RKO (cell line): ENCODE measurements at regions not wholly inside any gene's neighbourhood (a gene's known extent, or its start where the extent isn't known, plus 50 kb on each side); places are given as distances from the start of the nearest gene placed in this dataset.

Source experiments
- DNase-seq: peaks from one replicate; pipeline ENCODE4 v3.0.0-alpha.2; 2016; ENCODE audit warnings: low spot score

DNA sequence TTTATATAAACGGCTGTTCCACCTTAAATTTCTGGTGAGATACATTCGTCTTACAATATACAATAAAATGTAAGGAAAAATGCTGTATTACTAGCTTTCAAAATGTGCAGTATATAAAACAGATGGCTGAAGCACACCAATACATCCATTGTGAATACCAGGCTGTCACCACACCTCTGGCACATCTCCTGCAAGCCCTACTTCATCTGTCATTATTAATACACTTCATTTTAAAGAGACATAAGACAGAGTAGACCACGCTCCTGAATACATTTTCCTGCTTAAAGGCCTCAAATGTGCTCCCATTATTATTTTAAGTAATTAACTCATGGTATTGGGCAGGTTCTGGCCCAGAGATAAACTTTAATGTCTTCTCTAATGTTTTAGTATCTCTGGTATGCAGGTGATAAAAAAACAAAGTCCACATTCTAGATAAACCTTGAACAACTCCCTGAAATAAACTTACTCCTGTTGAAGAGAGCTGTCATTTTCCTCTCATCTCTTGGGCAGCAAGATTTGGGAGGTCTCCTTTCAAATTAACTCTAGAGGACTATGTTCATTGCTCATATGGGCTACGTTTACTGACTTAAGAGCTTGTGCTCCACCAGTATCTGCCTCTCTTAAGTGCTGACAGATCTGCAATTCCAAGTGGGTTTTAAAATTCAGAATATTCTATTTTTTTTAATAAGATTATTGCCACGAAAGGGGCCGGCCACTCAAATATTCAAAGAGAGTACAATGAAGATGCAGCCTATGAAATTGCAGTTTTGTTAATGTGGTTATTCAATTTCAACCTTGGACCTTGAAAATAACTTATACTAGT, 396.5 kb upstream of the SEMA3D start:
- DNase-seq, result no peak

DNA sequence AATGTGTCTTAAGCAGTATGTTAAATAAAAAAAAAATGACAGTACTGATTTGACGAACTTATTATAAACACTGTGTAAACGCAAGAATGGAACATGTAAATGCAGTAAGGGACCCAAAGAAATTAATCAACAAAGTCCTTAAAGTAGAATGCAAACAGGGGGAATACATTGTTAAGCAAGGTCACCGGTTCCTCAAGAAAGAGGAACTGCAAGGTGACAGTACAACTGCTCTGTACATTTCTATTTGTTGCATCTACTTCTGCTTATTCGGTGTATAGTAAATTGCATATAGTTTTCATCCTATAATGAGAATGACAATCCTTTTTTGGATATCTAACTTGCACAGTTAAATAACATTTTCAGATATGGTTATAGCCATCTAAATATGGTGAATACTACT, 387.0 kb upstream of the SEMA3D start:
- no peak for DNase-seq

DNA sequence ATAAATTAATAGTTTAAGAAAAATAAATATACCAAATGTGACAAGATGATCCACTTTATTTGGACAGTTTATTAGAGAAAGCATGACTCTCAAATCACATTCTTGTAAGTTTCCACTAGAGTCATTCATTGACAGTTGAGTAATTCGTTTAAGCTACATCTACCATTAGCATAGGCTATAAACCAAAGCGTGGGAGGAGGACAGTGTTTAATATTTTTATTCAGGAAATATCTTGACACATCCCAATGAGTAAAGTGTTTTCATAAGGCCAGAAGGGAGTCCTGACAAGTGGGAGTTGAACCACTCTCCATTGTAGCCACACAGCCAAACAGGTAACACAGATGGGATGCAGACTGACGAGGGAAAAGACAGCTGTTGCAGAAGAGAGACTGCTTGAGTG, 386.5 kb upstream of the SEMA3D start:
- no peak for DNase-seq

DNA sequence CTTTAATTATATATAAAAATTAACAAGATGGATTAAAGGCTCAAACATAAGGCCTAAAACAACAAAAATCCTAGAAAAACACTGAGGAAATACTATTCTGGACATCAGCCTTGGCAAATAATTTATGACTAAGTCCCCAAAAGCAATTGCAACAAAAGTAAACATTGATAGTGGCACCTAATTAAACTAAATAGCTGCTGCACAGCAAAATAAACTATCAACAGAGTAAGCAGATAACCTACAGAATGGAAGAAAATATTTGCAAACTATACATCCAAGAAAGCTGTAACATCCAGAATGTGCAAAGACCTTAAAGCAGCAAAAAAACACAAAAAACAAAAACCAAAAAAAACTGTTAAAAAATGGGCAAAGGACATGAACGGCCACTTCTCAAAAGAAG, 384.0 kb upstream of the SEMA3D start:
- DNase-seq, result no peak

DNA sequence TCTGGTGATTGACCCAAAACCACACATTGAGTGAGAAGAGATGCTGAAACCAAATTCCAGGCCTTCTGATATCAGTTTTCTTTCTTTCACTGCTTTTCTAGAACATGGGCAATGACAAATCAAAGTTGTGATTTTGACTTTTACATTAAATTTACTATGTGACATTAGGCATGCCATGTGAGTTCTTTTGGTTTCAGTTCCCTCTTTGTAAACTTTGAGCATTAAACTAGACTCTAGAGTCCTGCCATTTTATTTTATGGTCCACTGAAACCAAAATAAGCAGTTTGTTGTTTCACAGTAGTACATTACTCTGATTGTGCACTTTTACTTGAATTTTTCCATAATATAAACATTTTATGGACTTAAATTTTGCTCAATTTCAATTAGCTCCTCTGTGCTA, 381.1 kb upstream of the SEMA3D start:
- no peak for DNase-seq

DNA sequence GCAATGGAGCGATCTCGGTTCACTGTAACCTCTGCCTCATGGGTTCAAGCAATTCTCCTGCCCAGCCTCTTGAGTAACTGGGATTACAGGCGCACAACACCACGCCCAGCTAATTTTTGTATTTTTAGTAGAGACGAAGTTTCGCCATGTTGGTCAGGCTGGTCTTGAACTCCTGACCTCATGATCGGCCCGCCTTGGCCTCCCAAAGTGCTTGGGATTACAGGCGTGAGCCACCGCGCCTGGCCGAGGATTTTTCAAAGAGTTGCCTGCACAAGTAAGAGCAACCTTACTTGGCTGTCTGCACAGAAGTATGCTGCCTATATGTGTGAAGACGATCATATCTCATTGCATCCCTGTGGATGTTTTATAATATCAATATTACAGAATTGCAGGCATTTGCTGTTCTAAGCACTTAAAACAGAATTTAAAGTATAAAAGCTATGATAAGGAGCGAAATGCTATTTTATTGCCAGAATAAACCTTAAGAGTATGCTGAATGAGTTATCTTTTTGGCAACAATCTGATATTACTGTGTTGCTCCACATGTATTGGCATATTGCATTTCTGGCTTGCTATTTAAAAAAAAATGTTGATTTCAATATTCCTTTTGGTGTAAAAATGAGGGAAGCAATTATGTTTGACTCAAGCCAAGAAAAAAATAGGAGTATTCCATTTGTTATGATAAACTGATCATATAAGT, 379.4 kb upstream of the SEMA3D start:
- no peak for DNase-seq

DNA sequence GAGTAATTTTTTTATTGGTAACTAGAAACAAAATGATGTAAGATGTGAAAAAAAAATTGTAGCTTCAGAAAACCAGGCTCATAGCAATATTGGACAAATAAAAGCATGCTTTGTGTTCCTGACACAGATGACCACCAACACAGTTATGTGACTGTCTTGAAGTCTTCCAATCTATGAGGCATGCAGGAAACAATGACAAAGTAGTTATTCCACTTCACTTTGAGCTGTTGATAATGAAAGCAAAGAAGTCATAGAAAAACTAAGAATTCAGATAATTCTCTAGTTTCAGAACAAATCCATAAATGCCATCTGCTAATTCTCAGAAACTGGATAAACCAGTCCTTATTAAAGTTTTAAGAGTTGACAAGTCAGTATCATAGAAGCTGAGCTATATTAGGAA, 378.4 kb upstream of the SEMA3D start:
- DNase-seq, result no peak

DNA sequence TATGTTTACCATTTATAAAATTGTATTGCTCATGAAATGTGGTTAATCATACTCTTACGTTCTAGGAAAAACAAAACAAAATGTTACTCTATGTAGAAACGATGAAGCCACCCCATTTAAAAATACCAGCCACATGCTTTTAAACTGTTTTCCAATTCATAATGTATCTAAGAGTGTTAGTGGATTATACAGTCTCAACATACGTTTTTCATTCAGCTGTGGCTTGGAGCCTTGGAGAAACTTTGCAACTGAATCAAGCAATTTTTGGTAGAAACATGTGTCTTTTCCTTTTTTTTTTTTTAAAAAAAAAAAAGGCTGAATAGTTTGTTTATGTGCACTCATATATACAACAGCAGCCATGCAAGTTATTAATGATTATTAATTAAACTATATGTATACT, 378.0 kb upstream of the SEMA3D start:
- DNase-seq, result no peak

DNA sequence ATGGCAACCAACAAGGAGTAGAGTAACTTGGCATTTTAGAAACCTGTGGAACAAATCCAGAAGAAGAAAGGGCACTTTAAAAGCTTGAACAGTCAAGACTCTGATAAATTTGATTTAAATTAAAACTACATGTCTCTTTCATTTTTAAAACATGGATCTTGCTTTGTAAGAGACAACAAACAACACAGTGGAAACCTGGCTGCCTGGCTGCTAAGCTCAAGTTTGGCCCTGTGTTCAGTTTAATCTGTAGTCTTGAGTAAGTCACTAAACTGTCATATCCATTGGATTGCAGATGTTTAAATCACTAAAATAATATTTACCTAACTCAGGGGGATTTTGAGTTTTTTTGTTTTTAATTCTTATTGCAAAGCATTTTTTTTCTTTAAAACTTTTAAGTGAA, 374.9 kb upstream of the SEMA3D start:
- DNase-seq, result no peak

DNA sequence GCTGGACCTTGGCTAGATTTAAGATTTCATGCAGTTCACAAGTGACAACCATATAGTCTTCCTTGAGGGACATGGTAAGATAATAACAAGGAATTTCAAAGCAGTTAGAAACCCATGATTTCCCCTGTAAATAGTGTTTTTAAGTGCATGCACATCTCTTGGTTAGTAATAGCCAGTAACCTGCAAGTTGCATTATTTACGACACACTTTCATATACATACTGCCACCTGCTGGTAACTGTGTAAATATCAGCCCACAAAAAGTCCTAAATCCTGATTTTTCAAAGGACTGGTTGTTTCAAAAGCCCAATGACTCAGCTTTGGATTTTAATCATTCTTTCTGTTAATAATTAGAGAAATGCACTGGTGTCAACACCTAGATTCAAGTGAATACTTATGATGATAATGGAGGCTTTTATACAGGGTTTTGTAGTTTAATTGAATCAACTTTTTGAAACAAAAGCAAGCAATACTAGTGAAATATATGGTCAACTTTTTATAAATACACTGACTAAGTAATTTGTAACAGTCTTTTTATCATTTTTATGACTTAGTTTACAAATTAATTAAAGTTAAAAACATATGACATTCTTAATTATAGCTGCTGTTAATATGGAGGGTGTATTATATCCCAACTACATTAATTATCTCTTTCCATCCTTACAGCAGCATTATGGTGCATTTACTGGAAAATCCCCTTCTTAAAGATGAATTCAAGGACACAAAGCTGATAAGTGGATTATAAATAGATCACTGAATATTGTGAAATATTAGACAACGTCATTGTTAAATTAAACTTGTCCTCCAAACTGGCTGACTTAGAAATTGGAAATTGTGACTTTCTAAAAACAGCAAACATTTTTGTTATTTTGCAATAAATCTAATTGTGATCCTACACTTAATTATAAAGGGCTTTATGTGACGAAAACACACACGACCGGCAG, 367.7 kb upstream of the SEMA3D start:
- DNase-seq, result peak; percentile 75

DNA sequence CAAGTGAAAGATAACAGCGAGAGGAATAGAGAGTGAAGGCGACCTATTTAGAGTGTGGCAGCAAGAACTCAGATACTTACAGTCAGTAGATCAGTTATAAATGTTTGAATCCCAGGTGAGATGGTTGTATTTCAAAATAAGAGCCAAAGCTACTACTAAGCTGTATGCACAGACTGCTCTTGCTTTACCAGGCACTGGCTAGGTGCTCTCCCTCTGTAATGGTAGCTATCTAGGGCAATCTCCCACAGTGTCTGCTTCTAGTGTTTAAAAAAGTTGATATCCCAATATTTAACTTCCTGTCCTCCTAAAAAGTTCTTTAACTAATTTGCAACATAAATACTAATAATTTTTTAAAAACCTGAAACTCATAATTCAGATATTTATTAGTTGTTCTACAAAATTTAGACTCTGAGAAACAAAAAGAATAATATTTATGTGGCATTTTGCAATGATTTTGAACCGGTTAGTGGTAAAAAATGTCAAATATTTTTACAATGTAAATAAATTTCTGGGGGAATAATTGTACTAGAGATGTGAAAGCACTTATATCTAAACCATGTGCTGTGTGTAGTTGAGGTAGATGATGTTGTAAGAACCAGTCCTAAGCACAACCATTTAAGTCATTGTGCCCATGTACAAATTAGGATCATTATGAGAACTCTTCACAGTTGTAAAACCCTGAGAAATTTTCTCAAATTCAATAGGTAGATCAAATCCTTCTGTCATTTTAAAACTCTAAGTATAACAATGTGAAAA, 349.3 kb upstream of the SEMA3D start:
- no peak for DNase-seq

DNA sequence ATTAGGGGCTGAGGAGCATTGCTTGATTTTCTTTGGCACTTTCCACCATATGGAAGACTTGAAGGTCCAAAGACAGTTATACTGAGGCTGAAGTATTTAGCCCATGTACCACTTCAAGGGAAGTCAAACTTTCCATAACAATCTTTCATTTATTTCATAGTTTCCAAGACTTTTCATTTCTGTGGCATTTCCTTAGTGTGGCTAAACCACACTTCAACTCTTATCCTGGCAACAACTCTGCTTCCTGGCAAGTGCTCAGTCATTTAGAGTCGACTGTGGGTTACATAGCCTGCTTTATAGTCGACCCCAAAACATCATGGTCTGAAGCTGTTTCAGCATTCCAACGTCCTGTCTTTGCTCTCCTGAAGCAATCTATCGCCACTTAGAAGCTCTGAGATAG, 343.0 kb upstream of the SEMA3D start:
- DNase-seq, result no peak

DNA sequence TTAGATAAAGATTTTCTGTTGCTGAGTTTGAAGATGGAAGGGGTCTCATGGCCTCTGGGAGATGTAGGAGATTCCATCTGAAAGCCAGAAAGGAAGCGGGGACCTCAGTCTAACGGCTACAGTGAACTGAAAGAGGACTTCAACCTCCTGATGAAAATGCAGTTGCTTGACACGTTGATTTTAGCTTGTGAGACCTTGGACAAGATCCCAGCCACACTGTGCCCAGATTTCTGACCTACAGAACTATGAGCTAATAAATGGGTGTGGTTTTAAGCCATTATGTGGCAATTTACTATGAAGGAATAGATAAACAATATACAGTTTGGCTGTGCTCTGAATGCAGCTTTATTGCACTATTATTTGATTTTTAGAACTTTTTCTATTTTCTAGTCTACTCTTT, 342.3 kb upstream of the SEMA3D start:
- DNase-seq, result no peak

DNA sequence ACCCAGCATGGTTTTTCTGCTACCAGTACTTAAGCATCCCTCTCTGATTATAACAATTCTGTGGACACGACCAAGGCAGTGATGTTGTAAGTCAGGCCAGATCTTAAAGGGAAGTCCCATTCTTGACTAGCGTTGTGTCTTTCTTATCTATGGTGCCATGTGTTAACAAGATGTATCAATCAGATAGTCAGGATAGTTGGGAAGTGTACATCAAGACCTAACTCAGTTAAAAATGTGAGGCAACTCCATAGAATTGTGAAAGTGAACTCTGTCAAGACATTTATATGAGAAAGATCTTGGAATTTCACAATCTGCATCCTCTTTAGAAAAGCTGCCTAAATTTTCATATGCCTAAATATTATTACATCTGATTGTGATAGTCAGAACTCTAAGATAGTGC, 341.7 kb upstream of the SEMA3D start:
- no peak for DNase-seq

DNA sequence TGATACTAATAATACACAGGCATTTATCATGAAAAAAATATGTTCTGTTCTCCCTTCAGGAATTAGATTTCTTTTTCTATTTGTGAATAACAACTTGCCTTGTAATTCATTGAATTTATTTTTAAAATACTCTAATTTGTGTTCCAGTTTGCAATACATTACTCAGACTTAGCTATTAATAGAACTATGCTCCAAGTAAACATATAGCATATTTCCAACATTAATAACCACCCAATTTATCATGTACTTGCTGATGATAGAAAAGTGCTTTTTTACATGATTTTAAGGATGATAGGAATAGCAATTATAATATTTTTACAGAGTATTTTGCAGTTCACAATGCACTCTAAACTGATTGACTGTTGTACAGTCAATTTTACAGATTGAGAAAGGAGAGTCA, 338.8 kb upstream of the SEMA3D start:
- DNase-seq, result no peak

DNA sequence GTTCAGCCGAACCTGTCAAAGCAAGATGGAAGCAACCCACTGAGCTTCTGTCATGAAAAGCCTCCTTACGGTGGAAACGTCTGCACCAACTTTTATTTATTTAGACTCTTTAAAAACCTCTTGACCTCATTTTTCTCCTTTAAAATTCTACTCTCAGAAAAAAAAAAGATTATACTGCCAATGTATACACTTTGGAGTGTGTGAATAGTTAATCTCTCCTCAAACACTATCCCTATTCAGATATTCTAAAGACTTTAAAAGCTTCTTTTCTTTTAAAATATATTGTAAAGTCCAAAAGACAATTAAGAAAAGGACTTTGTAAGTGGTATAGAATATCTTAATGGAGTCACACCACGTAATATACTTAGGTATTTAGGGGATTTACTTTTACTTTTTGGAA, 335.2 kb upstream of the SEMA3D start:
- DNase-seq, result no peak

DNA sequence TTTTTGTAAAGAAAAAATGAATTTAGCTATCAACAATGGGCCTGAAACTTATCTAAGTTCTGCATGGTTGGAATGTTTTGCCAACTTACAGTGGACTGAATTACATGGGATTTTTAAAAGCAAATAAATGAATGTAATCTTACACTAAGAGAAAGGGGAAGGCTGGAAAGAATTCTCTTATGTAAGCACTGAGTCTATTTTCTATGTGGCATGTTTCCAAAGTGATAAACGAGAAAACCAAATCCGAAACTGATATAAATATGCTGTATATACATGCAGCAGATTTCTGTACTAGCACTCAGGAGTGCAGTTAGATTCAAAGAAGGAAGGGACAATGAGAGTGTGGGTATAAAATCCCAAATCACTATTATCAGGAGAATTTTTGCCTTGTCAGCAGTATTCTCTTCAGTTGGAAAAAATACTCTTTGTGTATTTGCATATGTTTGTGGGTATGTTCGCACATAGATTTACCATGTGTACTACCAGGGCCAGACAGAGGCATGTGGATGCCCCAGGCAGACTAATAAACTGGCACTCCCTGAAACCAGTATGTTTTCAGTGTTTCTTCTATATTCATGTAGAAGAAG, 334.3 kb upstream of the SEMA3D start:
- no peak for DNase-seq

DNA sequence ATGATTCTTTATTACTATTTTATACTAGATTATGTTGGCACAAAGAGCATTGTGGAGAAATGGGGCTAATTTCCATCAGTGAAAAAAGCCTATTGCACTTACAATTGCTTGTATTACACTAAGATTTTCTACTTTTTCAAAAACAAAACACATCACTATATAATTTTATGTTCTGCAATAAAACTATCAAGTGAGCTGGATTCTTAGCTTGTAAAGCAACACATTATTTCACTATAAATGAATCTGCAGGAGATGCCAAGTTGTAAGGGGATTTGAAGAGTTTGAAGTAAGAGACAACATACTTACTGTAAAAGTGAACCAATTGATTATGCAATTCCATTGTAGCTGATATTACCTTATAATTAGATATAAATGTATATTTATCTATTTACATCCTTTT, 333.3 kb upstream of the SEMA3D start:
- DNase-seq, result no peak

DNA sequence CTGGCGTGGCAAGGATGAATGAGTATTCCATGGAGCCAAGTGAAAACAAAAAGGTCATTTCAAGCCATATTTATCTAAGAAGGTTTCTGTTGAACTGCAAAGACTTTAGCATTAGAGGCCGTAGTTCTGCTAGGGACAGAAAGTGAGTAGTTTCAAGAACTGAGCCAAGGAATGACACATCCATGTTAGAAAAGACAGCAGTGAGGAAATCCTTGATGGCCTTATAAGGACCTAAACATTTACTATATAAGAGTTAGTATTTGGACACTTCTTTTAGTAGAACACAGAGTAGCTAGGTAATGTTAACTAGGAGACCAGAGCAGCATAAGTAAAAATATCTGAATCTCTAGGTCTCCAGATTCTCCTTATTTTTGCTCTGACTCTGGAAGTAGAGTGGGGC, 329.8 kb upstream of the SEMA3D start:
- peak; percentile 0 for DNase-seq

DNA sequence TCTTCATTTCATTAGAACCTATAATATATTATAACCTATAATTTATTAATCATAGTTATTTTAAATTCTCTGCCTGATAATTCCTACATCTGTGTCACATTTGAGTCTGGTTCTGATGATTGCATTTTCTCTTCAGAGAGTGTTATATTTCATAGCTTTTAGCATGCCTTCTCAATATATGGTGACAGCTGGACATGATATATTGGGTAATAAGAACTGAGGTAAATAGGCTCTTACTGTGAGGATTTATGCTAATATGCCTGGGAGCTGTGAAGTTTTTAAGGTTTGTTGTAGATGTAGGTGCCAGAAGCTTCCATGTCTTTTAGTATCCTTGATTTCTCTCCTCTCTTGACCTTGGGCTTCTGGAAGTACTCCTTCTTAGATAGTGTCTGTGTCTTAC, 325.9 kb upstream of the SEMA3D start:
- no peak for DNase-seq

DNA sequence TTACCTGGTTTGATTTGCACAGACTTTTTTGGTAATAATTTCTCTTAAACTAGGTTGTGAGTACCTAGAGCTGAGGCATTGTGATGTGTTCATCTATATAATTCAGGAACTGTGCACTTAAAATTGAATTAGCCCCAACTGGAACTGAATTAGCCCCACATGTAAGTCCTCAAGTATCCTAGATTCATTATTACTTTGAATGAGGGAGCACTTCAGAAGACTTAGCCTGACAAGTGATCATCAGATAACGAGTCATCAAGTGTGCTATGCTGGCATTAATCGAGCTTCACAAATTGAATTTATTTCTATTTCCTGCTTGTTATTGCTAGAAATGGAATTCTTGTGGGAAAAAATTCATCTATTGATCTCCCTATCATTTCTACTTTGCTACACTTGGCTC, 323.4 kb upstream of the SEMA3D start:
- no peak for DNase-seq

DNA sequence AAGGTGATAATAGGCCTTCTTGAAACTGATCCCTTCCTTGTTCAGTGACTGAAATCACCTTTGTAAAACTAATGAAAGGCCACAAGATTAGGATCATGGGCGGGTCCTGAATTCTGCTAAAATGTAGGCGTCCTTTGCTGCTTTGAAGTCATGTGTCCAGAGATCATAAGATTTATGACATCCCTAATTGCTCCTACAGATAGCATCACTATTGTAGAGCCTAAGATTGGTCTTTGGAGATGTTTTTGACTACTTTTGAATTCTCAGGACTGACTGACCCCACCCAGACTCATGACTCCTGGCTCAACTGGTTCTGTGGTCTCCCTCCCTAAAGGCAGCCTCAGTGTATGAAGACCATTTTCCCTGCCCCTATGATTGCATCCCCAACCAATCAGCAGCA, 322.6 kb upstream of the SEMA3D start:
- DNase-seq, result no peak
